Transverse colon (tissue), 4 donors: ENCODE measurements at regions not wholly inside any gene's neighbourhood (a gene's known extent, or its start where the extent isn't known, plus 50 kb on each side); places are given as distances from the start of the nearest gene placed in this dataset.
"Not testable (repeated sequence)": the region's sequence is repeated elsewhere in the genome, so short reads cannot be mapped to it uniquely, and the experiment has no call there.

Experiments
- DNase-seq: peaks from one replicate; pipeline ENCODE4 v3.0.0-alpha.2; 2019
- H3K27ac ChIP-seq, 4 donors: fragments of 200-600 bp; sonication (generic); 2 replicates each; pipeline ENCODE4 v1.5.1; 2016 to 2018; ENCODE audit warnings: inconsistent platforms in 4 of 4
- H3K27me3 ChIP-seq: fragments of 200-600 bp; sonication (generic); 2 replicates; pipeline ENCODE4 v1.5.1; 2017; ENCODE audit warnings: inconsistent platforms
- H3K36me3 ChIP-seq, 4 donors: fragments of 200-600 bp; sonication (generic); 2 replicates each; pipeline ENCODE4 v1.5.1; 2017 to 2019; ENCODE audit warnings: inconsistent platforms in 4 of 4
- H3K4me1 ChIP-seq, 4 donors: fragments of 200-600 bp; sonication (generic); 2 replicates each; pipeline ENCODE4 v1.5.1; 2017 to 2020; ENCODE audit warnings: inconsistent platforms in 4 of 4
- H3K4me3 ChIP-seq, 4 donors: fragments of 200-600 bp; sonication (generic); 1 replicate in 1 of 4; 2 replicates in 3 of 4; pipeline versions ENCODE4 v1.5.1 to v1.6.1; 2017 to 2019; ENCODE audit warnings: inconsistent platforms in 4 of 4
- H3K9me3 ChIP-seq, 2 donors: fragments of 200-600 bp; sonication (generic); 2 replicates each; pipeline ENCODE4 v1.5.1; 2017 to 2019; ENCODE audit warnings: inconsistent platforms in 2 of 2
- EP300 ChIP-seq: sonication (generic); formaldehyde crosslinking; IDR thresholded peaks from one replicate; pipeline ENCODE4 v1.6.1; 2017; ENCODE audit warnings: antibody characterized with exemption, low read depth
- POLR2A ChIP-seq: fragments of 450-650 bp; IDR thresholded peaks from one replicate; pipeline ENCODE4 v1.6.1; 2016; ENCODE audit warnings: antibody characterized with exemption, mild to moderate bottlenecking, moderate library complexity
- POLR2AphosphoS5 ChIP-seq, 3 donors: sonication (generic); formaldehyde crosslinking; IDR thresholded peaks; one replicate each; pipeline ENCODE4 v1.6.1; 2016; ENCODE audit warnings: antibody characterized with exemption in 3 of 3
- WGBS, 2 donors: methylation state at CpG; one replicate each; pipeline ENCODE4 v1.1.5; 2018; ENCODE audit warnings: low coverage in 1 of 2; 5-methylcytosine and 5-hydroxymethylcytosine counted together
- in situ Hi-C, 4 donors: fragments of 200-750 bp; cut with MboI; loops; one replicate each; pipeline versions ENCODE4 v1.15.0 to v1.15.1; 2017; ENCODE audit warnings: low sequenced_read_pairs in 3 of 4, low pct_ligation_motif_present in 1 of 4, low pct_unique_long_range_greater_than_20kb in 1 of 4
- intact Hi-C: fragments of 100-400 bp; cut with DNase I; formaldehyde crosslinking; loops from one replicate; pipeline ENCODE4 v1.15.1; 2023; ENCODE audit warnings: low total_unique reads
- TF ChIP-seq, protein P1 (sequence below), 5 experiments: fragments of 200-600 bp in 3 of 5; fragments of 450-650 bp in 2 of 5; sonication (generic) in 3 of 5; IDR thresholded peaks; 1 replicate in 2 of 5; 2 replicates in 3 of 5; pipeline ENCODE4 v1.5.1; 2016 to 2017; ENCODE audit warnings: antibody characterized with exemption in 5 of 5, inconsistent platforms in 3 of 5, mild to moderate bottlenecking in 2 of 5, moderate library complexity in 1 of 5

DNA sequence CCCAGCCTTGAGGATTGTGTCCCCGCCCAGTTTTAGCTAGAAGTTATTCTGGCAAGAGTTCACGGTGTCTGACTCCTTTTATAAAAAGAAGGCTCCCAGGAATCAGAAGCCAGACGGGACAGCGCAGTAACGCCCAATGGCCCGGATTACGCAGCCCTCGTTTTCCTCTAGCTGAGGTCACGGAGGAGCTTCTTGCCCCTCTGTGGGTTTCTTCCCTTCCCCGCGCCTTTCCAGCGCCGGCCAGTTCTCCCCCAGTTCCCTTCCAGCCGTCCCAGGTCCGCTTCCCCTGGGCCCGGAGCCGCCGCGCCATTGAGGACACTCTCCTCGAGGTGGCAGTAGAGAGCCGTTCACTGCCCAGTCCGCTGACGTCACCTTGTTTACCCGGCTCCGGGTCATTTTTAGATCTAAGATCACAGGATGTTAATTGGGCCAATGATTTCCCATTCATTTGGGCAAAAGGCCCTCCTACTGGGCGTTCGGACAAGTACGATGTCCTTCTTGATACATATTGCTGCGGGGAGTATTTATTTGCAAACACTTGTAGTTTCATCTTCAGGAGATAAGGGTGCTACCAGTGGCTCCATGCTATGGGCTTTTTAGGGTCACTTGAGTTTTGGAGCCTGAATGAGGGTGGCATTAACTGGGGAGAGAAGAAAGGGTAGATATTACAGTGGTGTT lies 81.5 kb upstream of the PPM1B start:
- TF ChIP-seq POLR2AphosphoS5 (IDR thresholded peaks at IDR 0.05), result peak in 1 of 3 donors; percentile 48
- TF ChIP-seq POLR2A, result no peak
- TF ChIP-seq, protein P1, sequence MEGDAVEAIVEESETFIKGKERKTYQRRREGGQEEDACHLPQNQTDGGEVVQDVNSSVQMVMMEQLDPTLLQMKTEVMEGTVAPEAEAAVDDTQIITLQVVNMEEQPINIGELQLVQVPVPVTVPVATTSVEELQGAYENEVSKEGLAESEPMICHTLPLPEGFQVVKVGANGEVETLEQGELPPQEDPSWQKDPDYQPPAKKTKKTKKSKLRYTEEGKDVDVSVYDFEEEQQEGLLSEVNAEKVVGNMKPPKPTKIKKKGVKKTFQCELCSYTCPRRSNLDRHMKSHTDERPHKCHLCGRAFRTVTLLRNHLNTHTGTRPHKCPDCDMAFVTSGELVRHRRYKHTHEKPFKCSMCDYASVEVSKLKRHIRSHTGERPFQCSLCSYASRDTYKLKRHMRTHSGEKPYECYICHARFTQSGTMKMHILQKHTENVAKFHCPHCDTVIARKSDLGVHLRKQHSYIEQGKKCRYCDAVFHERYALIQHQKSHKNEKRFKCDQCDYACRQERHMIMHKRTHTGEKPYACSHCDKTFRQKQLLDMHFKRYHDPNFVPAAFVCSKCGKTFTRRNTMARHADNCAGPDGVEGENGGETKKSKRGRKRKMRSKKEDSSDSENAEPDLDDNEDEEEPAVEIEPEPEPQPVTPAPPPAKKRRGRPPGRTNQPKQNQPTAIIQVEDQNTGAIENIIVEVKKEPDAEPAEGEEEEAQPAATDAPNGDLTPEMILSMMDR (IDR thresholded peaks at IDR 0.05), result peak; percentile 94 to 97 (median 95)
- no peak for TF ChIP-seq EP300
- no peaks in the 10 kb centered on the region for H3K9me3 ChIP-seq
- peak overlapping the region; percentile 59 to 76 (median 69) for H3K27ac ChIP-seq
- in situ Hi-C loops, result loop anchor here (10.0 to 25.0 kb wide), 2 partner anchors 200 to 208 kb away; partner anchors contain the start of gene SLC3A1 (in 3 of the 4)
- H3K4me3 ChIP-seq, result peak overlapping the region; percentile 10 to 44 (median 26)
- peak; percentile 91 for DNase-seq
- intact Hi-C loops, result no loop called here
- no peaks in the 10 kb centered on the region for H3K27me3 ChIP-seq
- no peaks in the 10 kb centered on the region for H3K36me3 ChIP-seq
- 8% methylated on average over 29 of the region's 29 CpGs; no CpG with 5 or more reads in 1 of the 2 donors for WGBS, 2 donors
- H3K4me1 ChIP-seq, result peaks cover 4 to 19% (median 14%) of the 10 kb centered on the region in 4 donors

GRCh38 chr2:44087714-44088092 lies 81.0 kb upstream of the PPM1B start:
- peak overlapping the region in 3 of 4 donors; percentile 20 to 44 (median 32) for H3K4me3 ChIP-seq

GRCh38 chr2:44092519-44092918 lies 76.2 kb upstream of the PPM1B start:
- H3K9me3 ChIP-seq, H3K4me1 ChIP-seq, H3K36me3 ChIP-seq, intact Hi-C loops, DNase-seq, H3K27ac ChIP-seq, H3K4me3 ChIP-seq, H3K27me3 ChIP-seq: not testable (repeated sequence)
- in situ Hi-C loops, result loop anchor here in 3 of 4 donors (25.0 kb wide), 1 partner anchor 195 kb away; the partner anchor contains the start of gene SLC3A1 (in 3 of the 3)
- 98 to 100% methylated on average over 1 to 5 of the region's 5 CpGs for WGBS, 2 donors

More at GRCh38 chr2:44087714-44088092, 81.0 kb upstream of the PPM1B start:
- H3K36me3 ChIP-seq, result no peaks in the 10 kb centered on the region
- H3K9me3 ChIP-seq, result no peaks in the 10 kb centered on the region
- TF ChIP-seq, protein P1 (IDR thresholded peaks at IDR 0.05), result no peak
- TF ChIP-seq EP300 (no peak), POLR2AphosphoS5 (IDR thresholded peaks at IDR 0.05) (no peak), POLR2A (no peak)
- in situ Hi-C loops (loop anchor here (10.0 to 25.0 kb wide), 2 partner anchors 200 to 207 kb away; partner anchors contain the start of gene SLC3A1 (in 3 of the 4)), intact Hi-C loops (no loop called here)
- WGBS, 2 donors, result 52 to 59% methylated on average over 3 to 4 of the region's 4 CpGs
- H3K27me3 ChIP-seq, result no peaks in the 10 kb centered on the region
- peak overlapping the region; percentile 59 to 76 (median 69) for H3K27ac ChIP-seq
- peaks cover 4 to 19% (median 14%) of the 10 kb centered on the region in 4 donors for H3K4me1 ChIP-seq
- no peak for DNase-seq

DNA sequence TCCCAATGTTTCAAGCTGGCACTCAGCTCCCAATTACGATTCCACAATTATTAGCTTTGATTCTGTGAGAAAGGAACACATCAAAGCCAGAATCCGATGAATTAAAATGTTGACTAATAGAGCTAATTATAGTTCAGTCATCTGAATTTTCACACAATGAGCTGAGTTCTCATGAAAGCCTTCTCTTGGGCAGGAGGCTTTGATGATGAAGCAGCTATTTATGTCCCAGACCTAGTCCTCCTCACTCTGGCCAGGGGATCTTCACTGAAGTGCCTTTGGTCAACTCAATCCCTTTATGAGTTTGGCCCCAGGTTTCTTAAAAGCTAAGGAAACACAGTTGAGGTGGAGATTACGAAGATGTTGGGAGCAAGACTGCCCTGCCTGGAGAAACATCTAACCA lies 74.7 kb upstream of the PPM1B start:
- intact Hi-C loops, result no loop called here
- WGBS, 2 donors, result 94 to 100% methylated on average over 1 to 3 of the region's 3 CpGs
- H3K4me1 ChIP-seq, result no peaks in the 10 kb centered on the region
- no peak overlapping the region for H3K27ac ChIP-seq
- no peaks in the 10 kb centered on the region for H3K36me3 ChIP-seq
- no peak overlapping the region for H3K4me3 ChIP-seq
- TF ChIP-seq POLR2A, result no peak
- H3K9me3 ChIP-seq, result no peaks in the 10 kb centered on the region
- in situ Hi-C loops, result loop anchor here in 3 of 4 donors (25.0 kb wide), 1 partner anchor 193 kb away; the partner anchor contains the start of gene SLC3A1 (in 3 of the 3)
- DNase-seq, result no peak
- no peaks in the 10 kb centered on the region for H3K27me3 ChIP-seq

DNA sequence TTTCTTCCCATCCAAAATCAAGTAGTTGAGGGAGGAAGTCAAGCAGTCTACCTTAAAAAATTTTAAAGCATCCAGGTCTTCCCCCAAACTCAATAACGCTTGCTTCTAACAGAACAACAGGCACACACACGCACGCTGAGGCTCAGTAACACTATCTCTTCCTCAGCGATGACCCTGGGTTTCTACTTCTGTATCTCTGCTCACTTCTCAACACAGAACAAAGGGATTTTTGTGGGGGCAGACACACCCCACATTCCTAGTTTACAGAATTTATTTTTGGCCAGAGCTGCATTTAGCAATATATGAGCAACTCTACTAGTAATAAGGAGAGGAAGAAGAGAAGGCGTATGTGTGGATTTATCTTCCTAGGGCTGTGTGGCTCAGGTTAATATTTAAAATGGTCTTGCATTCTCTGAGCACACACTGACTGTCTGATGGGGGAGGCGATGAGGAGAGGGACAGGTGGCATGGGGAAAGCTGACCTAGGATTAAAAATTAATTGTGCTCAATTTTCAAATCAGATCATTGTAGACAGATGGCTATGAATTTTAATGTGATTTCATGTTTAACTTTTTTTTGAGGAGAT lies 71.3 kb upstream of the PPM1B start:
- intact Hi-C loops (no loop called here), in situ Hi-C loops (loop anchor here in 3 of 4 donors (25.0 kb wide), 1 partner anchor 190 kb away; the partner anchor contains the start of gene SLC3A1 (in 3 of the 3))
- H3K27me3 ChIP-seq, result no peaks in the 10 kb centered on the region
- 89 to 90% methylated on average over 6 of the region's 6 CpGs for WGBS, 2 donors
- no peak overlapping the region for H3K27ac ChIP-seq
- no peaks in the 10 kb centered on the region for H3K9me3 ChIP-seq
- H3K36me3 ChIP-seq, result no peaks in the 10 kb centered on the region
- H3K4me1 ChIP-seq, result peaks cover 0 to 5% (median 0%) of the 10 kb centered on the region in 4 donors
- H3K4me3 ChIP-seq, result no peak overlapping the region
- TF ChIP-seq EP300, result no peak
- DNase-seq, result no peak
